ENCODE measurements at regions not wholly inside any gene's neighbourhood (a gene's known extent, or its start where the extent isn't known, plus 50 kb on each side); places are given as distances from the start of the nearest gene placed in this dataset.

- TF ChIP-seq CHD7 (IDR thresholded peaks at IDR 0.05; ENCODE audit: insufficient replicate concordance, low read length) (no peak), RFX5 (IDR thresholded peaks at IDR 0.05; ENCODE audit: borderline replicate concordance, low read depth, low read length) (no peak)
Observed at GRCh38 chr17:77455111-77455890, 314.5 kb downstream of the SEC14L1 start (continued).
